Keratinocyte (primary cell): ENCODE measurements at regions not wholly inside any gene's neighbourhood (a gene's known extent, or its start where the extent isn't known, plus 50 kb on each side); places are given as distances from the start of the nearest gene placed in this dataset.

ENCODE experiments used
- DNase-seq: peaks from one replicate; pipeline ENCODE4 v3.0.0-alpha.2; 2011; ENCODE audit warnings: low read depth, missing footprints, low spot score
- FAIRE-seq: peaks from 2 replicates; lab custom pipeline; 2011; peaks lifted over from hg19 to GRCh38; lab: Jason Lieb, UNC
- H2AFZ ChIP-seq: 2 replicates; pipeline ENCODE4 v1.6.0; 2012; ENCODE audit warnings: low read length, control low read depth, inconsistent platforms; ENCODE audit not compliant: control insufficient read depth
- H3K27ac ChIP-seq: 2 replicates; pipeline ENCODE4 v1.5.1; 2011; ENCODE audit warnings: low read length; ENCODE audit not compliant: control insufficient read depth, insufficient read depth
- H3K27me3 ChIP-seq: 3 replicates; pipeline ENCODE4 v1.6.0; 2011; ENCODE audit warnings: low read length; ENCODE audit not compliant: control insufficient read depth, insufficient read depth; ENCODE audit errors: extremely low read depth
- H3K36me3 ChIP-seq, 2 experiments: 2 replicates in 1 of 2; 3 replicates in 1 of 2; pipeline ENCODE4 v1.5.1; 2011; ENCODE audit warnings: low read length in 2 of 2, mild to moderate bottlenecking in 1 of 2; ENCODE audit not compliant: control insufficient read depth in 2 of 2, insufficient read depth in 2 of 2; ENCODE audit errors: extremely low read depth in 1 of 2
- H3K4me1 ChIP-seq: 3 replicates; pipeline ENCODE4 v1.5.1; 2011; ENCODE audit warnings: low read length; ENCODE audit not compliant: control insufficient read depth, insufficient read depth; ENCODE audit errors: extremely low read depth
- H3K4me2 ChIP-seq: 3 replicates; pipeline ENCODE4 v1.6.0; 2011; ENCODE audit warnings: low read depth, low read length; ENCODE audit not compliant: control insufficient read depth, insufficient read depth; ENCODE audit errors: extremely low read depth
- H3K4me3 ChIP-seq, 3 experiments: fragments of 200-600 bp in 1 of 3; sonication (generic) in 1 of 3; 2 replicates in 2 of 3; 3 replicates in 1 of 3; pipeline ENCODE4 v1.5.1; 2011 to 2016; ENCODE audit warnings: low read length in 3 of 3, mild to moderate bottlenecking in 3 of 3, control low read depth in 2 of 3, inconsistent platforms in 1 of 3, low read depth in 1 of 3, mixed read lengths in 1 of 3, mixed run types in 1 of 3, moderate library complexity in 1 of 3; ENCODE audit not compliant: control insufficient read depth in 2 of 3, insufficient read depth in 2 of 3; ENCODE audit errors: extremely low read depth in 1 of 3
- H3K79me2 ChIP-seq: 2 replicates; pipeline ENCODE4 v1.6.0; 2012; ENCODE audit warnings: low read length; ENCODE audit not compliant: control insufficient read depth, insufficient read depth
- H3K9ac ChIP-seq: 3 replicates; pipeline ENCODE4 v1.6.0; 2011; ENCODE audit warnings: low read length; ENCODE audit not compliant: control insufficient read depth, insufficient read depth; ENCODE audit errors: extremely low read depth
- H3K9me1 ChIP-seq: 3 replicates; pipeline ENCODE4 v1.6.0; 2011; ENCODE audit warnings: low read length; ENCODE audit not compliant: control insufficient read depth, insufficient read depth; ENCODE audit errors: extremely low read depth
- H3K9me3 ChIP-seq: 2 replicates; pipeline ENCODE4 v1.5.1; 2012; ENCODE audit warnings: low read depth, low read length; ENCODE audit not compliant: control insufficient read depth
- H4K20me1 ChIP-seq: 3 replicates; pipeline ENCODE4 v1.6.0; 2011; ENCODE audit warnings: low read length; ENCODE audit not compliant: control insufficient read depth, insufficient read depth; ENCODE audit errors: extremely low read depth
- CTCF ChIP-seq, 3 experiments: IDR thresholded peaks in 1 of 3; conservative IDR thresholded peaks in 1 of 3; optimal IDR thresholded peaks in 1 of 3; 2 replicates in 2 of 3; 3 replicates in 1 of 3; pipeline versions ENCODE3 to v1.5.1; 2011; ENCODE audit warnings: low read length in 3 of 3, mild to moderate bottlenecking in 3 of 3, moderate library complexity in 2 of 3, control low read depth in 1 of 3, inconsistent platforms in 1 of 3; ENCODE audit not compliant: insufficient read depth in 2 of 3; ENCODE audit errors: extremely low read depth in 1 of 3
- EZH2 ChIP-seq: IDR thresholded peaks from one replicate; pipeline ENCODE4 v1.6.1; 2012; ENCODE audit warnings: inconsistent platforms, mild to moderate bottlenecking, low read length, moderate library complexity
- dilution Hi-C: fragments of 300-500 bp; cut with MboI; formaldehyde crosslinking; loops from one replicate; pipeline ENCODE4 v1.7.0; 2020; ENCODE audit warnings: low sequenced_read_pairs; ENCODE audit not compliant: extremely low pct_ligation_motif_present

- Histone ChIP-seq H4K20me1 (no peaks in the 10 kb centered on the region), H2AFZ (no peak overlapping the region), H3K9ac (no peak overlapping the region), H3K79me2 (no peaks in the 10 kb centered on the region), H3K4me2 (no peak overlapping the region), H3K36me3 (no peaks in the 10 kb centered on the region), H3K27me3 (no peaks in the 10 kb centered on the region), H3K9me3 (no peaks in the 10 kb centered on the region), H3K4me3 (no peak overlapping the region), H3K9me1 (no peaks in the 10 kb centered on the region), H3K4me1 (no peaks in the 10 kb centered on the region), H3K27ac (no peak overlapping the region)
- dilution Hi-C loops: no loop called here
- FAIRE-seq: no peak
- no peak for DNase-seq
- no peak for TF ChIP-seq EZH2
- no peak for TF ChIP-seq CTCF (optimal IDR thresholded peaks at IDR 0.05 in 1 of 3, IDR thresholded peaks at IDR 0.05 in 1 of 3, conservative IDR thresholded peaks at IDR 0.05 in 1 of 3; ENCODE audit: extremely low read depth in 1 of 3, insufficient read depth in 2 of 3, low read length in 3 of 3)
Observed at GRCh38 chr2:196528486-196529223, 110.9 kb upstream of the CCDC150 start.

- no peak overlapping the region for H2AFZ ChIP-seq
- no peaks in the 10 kb centered on the region for H3K9me1 ChIP-seq
- no peak for DNase-seq
- no peak for FAIRE-seq
- H3K9ac ChIP-seq: no peak overlapping the region
- no peak overlapping the region for H3K27ac ChIP-seq
- no peaks in the 10 kb centered on the region for H3K27me3 ChIP-seq
- H3K4me3 ChIP-seq: no peak overlapping the region
- H3K36me3 ChIP-seq: no peaks in the 10 kb centered on the region
- no peaks in the 10 kb centered on the region for H3K79me2 ChIP-seq
- H3K4me2 ChIP-seq: no peak overlapping the region
- H3K4me1 ChIP-seq: no peaks in the 10 kb centered on the region
- TF ChIP-seq EZH2: no peak
- TF ChIP-seq CTCF (optimal IDR thresholded peaks at IDR 0.05 in 1 of 3, IDR thresholded peaks at IDR 0.05 in 1 of 3, conservative IDR thresholded peaks at IDR 0.05 in 1 of 3; ENCODE audit: extremely low read depth in 1 of 3, insufficient read depth in 2 of 3, low read length in 3 of 3): no peak
- no peaks in the 10 kb centered on the region for H3K9me3 ChIP-seq
- dilution Hi-C loops: no loop called here
- H4K20me1 ChIP-seq: no peaks in the 10 kb centered on the region
Observed at GRCh38 chr2:196530910-196531309, 108.6 kb upstream of the CCDC150 start.
